ENCODE measurements at regions not wholly inside any gene's neighbourhood (a gene's known extent, or its start where the extent isn't known, plus 50 kb on each side); places are given as distances from the start of the nearest gene placed in this dataset.

- TF ChIP-seq RAD21 (IDR thresholded peaks at IDR 0.05) (no peak), MAX (IDR thresholded peaks at IDR 0.05) (no peak), EGR1 (IDR thresholded peaks at IDR 0.05; ENCODE audit: low read depth in 2 of 2) (no peak), REST (IDR thresholded peaks at IDR 0.05) (no peak), GABPA (IDR thresholded peaks at IDR 0.05 in 1 of 2, conservative IDR thresholded peaks at IDR 0.05 in 1 of 2) (no peak), CTCF (IDR thresholded peaks at IDR 0.05; ENCODE audit: low read depth, low read length, missing input control) (no peak), SP1 (IDR thresholded peaks at IDR 0.05) (no peak), ATF3 (IDR thresholded peaks at IDR 0.05) (no peak), RXRA (IDR thresholded peaks at IDR 0.05) (no peak), TAF1 (conservative IDR thresholded peaks at IDR 0.05) (no peak), JUND (IDR thresholded peaks at IDR 0.05) (no peak), YY1 (IDR thresholded peaks at IDR 0.05) (no peak), FOXA1 (IDR thresholded peaks at IDR 0.05) (no peak), NR2F2 (IDR thresholded peaks at IDR 0.05) (no peak)
Observed at GRCh38 chr6:80579391-80580023, 473.0 kb downstream of the BCKDHB start.
